ENCODE measurements at regions not wholly inside any gene's neighbourhood (a gene's known extent, or its start where the extent isn't known, plus 50 kb on each side); places are given as distances from the start of the nearest gene placed in this dataset.

GRCh38 chr7:94834359-94834758 lies 73.0 kb upstream of the PPP1R9A start:
- CTCF ChIA-PET = no interaction called here
- DNase-seq (ENCODE audit: low read depth, low spot score) = no peak
- TF ChIP-seq CTCF (IDR thresholded peaks at IDR 0.05; ENCODE audit: low read depth, low read length) = no peak
- Histone ChIP-seq H3K27me3 (ENCODE audit: control insufficient read depth, insufficient read depth, low read length) (no peaks in the 10 kb centered on the region), H3K27ac (ENCODE audit: low read depth, low read length) (no peak overlapping the region), H3K9me3 (ENCODE audit: control insufficient read depth, insufficient read depth, low read length) (no peaks in the 10 kb centered on the region), H3K4me3 (ENCODE audit: low read depth, low read length) (no peak overlapping the region)
- POLR2A ChIA-PET = no interaction called here

DNA sequence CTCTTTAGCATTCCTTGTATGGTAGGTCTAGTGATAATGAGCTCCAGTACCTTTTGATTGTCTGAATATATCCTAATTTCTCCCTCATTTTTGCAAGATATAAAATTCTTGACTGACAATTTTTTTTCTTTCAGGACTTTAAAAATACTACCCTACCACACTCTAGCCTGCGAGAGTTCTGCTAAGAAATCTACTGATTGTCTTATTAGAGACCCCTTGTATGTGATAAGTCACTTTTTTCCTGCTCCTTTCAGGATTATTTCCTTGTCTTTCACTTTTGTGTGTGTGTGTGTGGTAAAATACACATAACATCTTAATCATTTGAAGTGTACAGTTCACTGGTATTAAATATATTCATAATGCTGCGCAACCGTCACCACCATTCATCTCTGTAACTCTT lies 68.7 kb upstream of the PPP1R9A start:
- CTCF ChIA-PET = no interaction called here
- TF ChIP-seq CTCF (IDR thresholded peaks at IDR 0.05; ENCODE audit: low read depth, low read length) = no peak

GRCh38 chr7:94843553-94843952 lies 63.8 kb upstream of the PPP1R9A start:
- POLR2A ChIA-PET = no interaction called here

More for the DNA sequence above, 68.7 kb upstream of the PPP1R9A start:
- POLR2A ChIA-PET = no interaction called here
- no peak for DNase-seq (ENCODE audit: low read depth, low spot score)
- Histone ChIP-seq H3K27me3 (ENCODE audit: control insufficient read depth, insufficient read depth, low read length) (no peaks in the 10 kb centered on the region), H3K27ac (ENCODE audit: low read depth, low read length) (no peak overlapping the region), H3K4me3 (ENCODE audit: low read depth, low read length) (no peak overlapping the region), H3K9me3 (ENCODE audit: control insufficient read depth, insufficient read depth, low read length) (0 out of 2 replicates have a peak, but pooled peaks cover 4% of the 10 kb centered on the region)

GRCh38 chr7:94848531-94848930 lies 58.9 kb upstream of the PPP1R9A start:
- TF ChIP-seq CTCF (IDR thresholded peaks at IDR 0.05; ENCODE audit: low read depth, low read length) = no peak
- no peak overlapping the region for H3K4me3 ChIP-seq (ENCODE audit: low read depth, low read length)
- H3K9me3 ChIP-seq (ENCODE audit: control insufficient read depth, insufficient read depth, low read length) = peaks cover 7% of the 10 kb centered on the region; the same call in 1 of the 2 replicates
- no peak for DNase-seq (ENCODE audit: low read depth, low spot score)
- no peak overlapping the region for H3K27ac ChIP-seq (ENCODE audit: low read depth, low read length)
- H3K27me3 ChIP-seq (ENCODE audit: control insufficient read depth, insufficient read depth, low read length) = no peaks in the 10 kb centered on the region
- ChIA-PET CTCF (no interaction called here), POLR2A (no interaction called here)

More at GRCh38 chr7:94843553-94843952, 63.8 kb upstream of the PPP1R9A start:
- DNase-seq (ENCODE audit: low read depth, low spot score) = no peak
- H3K27me3 ChIP-seq (ENCODE audit: control insufficient read depth, insufficient read depth, low read length) = no peaks in the 10 kb centered on the region
- CTCF ChIA-PET = no interaction called here
- TF ChIP-seq CTCF (IDR thresholded peaks at IDR 0.05; ENCODE audit: low read depth, low read length) = no peak
- H3K4me3 ChIP-seq (ENCODE audit: low read depth, low read length) = no peak overlapping the region
- no peak overlapping the region for H3K27ac ChIP-seq (ENCODE audit: low read depth, low read length)
- H3K9me3 ChIP-seq (ENCODE audit: control insufficient read depth, insufficient read depth, low read length) = 0 out of 2 replicates have a peak, but pooled peaks cover 4% of the 10 kb centered on the region

DNA sequence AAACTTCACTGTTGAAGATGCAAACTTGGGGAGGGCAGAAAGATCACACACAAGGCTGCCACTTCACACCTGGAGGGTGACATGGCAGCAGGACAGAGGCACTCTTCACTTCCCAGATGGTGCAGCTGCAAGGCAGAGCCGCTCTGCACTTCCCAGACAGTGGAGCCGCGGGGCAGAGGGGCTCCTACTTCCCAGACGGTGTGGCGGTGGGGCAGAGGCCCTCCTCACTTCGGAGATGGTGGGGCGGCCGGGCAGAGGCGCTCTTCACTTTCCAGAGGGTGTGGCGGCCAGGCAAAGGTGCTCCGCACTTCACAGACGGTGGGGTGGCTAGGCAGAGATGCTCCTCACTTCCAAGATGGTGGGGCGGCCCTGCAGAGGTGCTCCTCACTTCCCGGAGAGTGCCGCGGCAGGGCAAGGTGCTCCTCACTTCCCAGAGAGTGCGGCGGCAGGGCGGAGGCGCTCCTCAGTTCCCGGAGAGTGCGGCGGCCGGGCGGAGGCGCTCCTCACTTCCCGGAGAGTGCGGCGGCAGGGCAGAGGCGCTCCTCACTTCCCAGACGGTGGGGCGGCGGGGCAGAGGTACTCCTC lies 58.3 kb upstream of the PPP1R9A start:
- POLR2A ChIA-PET = no interaction called here
- CTCF ChIA-PET = no interaction called here
- TF ChIP-seq CTCF (IDR thresholded peaks at IDR 0.05; ENCODE audit: low read depth, low read length) = no peak
- H3K9me3 ChIP-seq (ENCODE audit: control insufficient read depth, insufficient read depth, low read length) = peaks cover 5% of the 10 kb centered on the region; the same call in 1 of the 2 replicates
- no peaks in the 10 kb centered on the region for H3K27me3 ChIP-seq (ENCODE audit: control insufficient read depth, insufficient read depth, low read length)
- DNase-seq (ENCODE audit: low read depth, low spot score) = no peak
- H3K4me3 ChIP-seq (ENCODE audit: low read depth, low read length) = no peak overlapping the region
- H3K27ac ChIP-seq (ENCODE audit: low read depth, low read length) = no peak overlapping the region

All from AG04450 (cell line).